CD1c-positive myeloid dendritic cell (primary cell): ENCODE measurements at regions not wholly inside any gene's neighbourhood (a gene's known extent, or its start where the extent isn't known, plus 50 kb on each side); places are given as distances from the start of the nearest gene placed in this dataset.
"Not testable (repeated sequence)": the region's sequence is repeated elsewhere in the genome, so short reads cannot be mapped to it uniquely, and the experiment has no call there.

Source experiments
- DNase-seq: peaks from one replicate; pipeline ENCODE4 v3.0.0-alpha.2; 2016; ENCODE audit errors: extremely low spot score

DNA sequence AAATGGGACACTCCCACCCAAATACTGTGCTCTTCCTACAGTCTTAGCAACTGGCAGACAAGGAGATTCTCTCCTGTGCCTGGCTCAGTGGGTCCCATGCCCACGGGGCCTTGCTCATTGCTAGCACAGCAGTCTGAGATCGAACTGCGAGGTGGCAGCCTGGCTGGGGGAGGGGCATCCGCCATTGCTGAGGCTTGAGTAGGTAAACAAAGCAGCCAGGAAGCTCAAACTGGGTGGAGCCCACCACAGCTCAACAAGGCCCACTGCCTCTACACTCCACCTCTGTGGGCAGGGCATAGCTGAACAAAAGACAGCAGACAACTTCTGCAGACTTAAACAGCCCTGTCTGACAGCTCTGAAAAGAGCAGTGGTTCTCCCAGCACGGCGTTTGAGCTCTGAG is 174.8 kb downstream of the COL12A1 start:
- DNase-seq: not testable (repeated sequence)

DNA sequence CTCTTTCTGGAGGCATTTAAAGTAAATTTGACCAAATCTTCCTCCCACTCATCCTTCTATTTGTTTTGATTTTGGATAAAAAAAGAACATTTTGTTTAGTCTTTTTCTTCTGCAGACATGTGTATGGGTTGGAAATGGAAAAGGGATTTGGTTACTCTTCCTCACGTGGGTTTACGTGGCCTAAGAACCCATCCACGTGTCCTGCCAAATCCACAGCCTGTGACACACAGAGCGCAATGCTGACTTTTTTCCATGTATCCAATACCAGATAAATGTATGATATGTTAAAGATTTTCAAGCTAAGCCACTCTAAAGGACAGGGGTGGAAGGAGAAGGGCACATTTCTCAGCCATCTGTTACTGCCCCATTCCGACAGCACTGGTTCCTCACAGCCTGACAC is 176.5 kb downstream of the COL12A1 start:
- no peak for DNase-seq

DNA sequence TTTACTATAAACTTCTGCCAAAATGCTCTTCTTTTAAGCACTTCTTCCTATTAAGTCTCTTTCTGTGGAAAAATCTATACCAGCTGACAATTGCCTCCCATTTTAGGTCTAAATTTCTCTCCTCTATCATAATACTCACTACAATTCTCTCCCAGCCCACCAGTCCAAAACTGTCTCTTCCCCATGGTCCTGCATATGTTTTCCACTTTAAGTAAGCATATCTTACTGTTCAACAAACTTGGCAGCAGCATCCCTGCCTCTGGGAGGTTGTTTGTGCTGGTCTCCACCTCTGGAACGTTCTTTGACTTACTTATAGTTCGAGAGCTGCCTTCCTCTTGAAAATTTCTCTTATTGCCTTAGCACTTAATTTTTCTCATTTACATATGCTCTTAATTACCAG is 180.5 kb downstream of the COL12A1 start:
- DNase-seq: no peak

DNA sequence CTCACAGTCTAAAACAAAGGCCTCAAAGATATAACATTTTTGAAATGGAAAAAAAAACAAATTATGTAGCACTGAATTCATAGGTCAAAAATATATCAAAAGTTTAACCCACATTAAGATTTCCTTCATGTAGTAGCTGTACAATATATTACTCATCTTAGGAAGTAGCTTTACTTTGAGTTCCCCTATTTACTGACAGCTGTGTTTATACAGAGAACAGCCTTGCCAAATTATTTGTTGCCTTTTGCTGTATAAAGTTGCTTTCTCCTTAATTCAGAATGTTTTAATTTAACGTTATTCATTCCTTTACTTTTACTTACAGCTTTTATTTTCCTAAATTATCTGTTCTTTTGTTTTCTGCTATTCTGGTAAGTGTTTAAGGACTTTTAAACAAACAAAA is 181.0 kb downstream of the COL12A1 start:
- DNase-seq: no peak

DNA sequence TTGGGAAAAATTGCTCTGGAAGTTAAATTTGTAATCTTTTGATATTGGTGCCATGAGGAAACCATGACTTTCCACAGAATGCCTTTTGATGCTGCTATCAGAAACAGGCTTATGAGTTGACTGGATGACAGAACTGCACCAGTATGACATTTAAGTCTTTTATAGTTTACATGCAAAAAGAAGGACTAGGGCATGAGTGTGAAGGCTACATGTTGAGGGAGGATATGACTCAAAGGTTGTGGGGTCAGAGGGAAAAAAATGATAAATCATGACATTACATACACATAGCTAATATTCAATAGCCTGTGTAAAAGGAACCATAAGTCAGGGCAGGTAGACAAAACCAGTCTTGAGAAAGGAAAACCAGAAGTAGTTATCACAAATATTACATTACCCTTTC is 182.2 kb downstream of the COL12A1 start:
- no peak for DNase-seq

DNA sequence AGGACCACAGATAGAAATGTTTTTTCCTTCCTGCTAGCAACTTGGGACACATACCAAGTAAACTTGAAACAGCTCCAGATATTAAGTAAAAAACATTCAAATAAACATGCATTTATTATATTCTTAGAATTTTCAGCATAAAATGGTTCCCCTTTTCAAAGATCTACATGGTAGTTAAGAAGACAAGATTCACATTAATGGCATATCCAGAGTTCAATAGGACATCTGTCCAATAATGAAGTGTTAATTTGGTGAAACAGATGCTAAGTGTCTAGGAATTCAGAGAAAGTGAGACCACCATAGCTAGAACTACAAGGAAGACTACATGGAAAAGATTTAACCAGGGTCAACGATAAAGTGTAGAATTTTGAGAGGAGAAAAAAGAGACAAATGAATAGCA is 184.9 kb downstream of the COL12A1 start:
- no peak for DNase-seq

DNA sequence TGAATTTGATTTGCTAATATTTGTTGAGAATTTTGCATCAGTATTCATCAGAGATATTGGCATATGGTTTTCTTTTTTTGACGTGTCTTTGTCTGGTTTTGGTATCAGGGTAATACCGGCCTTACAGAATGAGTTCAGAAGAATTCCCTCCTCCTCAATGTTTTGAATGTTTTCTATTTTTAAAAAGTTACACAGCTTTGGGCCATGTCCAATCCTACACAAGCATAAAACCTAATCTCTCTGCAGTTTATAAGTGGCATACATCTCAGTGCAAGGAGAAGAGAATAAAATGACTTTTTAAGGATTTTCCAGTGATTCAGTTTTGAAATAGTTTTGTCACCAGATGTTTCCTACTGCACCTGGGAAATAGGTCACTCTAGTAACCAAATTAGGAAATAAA is 185.5 kb downstream of the COL12A1 start:
- no peak for DNase-seq

DNA sequence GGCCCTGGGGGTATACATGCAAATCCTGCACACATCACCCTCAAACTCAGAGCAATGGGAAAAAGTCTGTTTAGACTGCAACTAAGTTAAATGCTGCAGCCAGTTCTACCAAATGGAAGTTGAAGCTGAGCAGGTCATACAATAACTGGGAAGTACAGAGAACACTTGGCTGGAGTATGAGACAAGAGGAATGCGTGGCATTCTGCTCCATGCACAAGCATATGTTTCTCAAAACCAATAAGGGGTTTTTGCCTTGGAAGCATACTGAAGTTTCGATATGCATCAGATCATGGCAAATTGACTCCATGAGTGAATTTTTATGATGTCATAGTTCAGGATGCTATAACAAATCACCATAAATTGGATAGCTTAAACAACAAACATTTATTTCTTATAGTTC is 193.8 kb downstream of the COL12A1 start:
- DNase-seq: no peak

DNA sequence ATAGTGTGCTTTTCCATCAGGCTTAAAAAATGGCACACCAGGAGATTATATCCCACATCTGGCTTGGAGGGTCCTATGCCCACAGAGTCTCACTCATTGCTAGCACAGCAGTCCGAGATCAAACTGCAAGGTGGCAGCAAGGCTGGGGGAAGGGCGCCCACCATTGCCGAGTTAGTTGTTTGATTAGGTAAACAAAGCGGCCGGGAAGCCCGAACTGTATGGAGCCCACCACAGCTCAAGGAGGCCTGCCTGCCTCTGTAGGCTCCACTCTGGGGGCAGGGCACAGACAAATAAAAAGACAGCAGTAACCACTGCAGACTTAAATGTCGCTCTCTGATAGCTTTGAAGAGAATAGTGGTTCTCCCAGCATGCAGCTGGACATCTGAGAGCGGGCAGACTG is 201.9 kb downstream of the COL12A1 start:
- DNase-seq: not testable (repeated sequence)

DNA sequence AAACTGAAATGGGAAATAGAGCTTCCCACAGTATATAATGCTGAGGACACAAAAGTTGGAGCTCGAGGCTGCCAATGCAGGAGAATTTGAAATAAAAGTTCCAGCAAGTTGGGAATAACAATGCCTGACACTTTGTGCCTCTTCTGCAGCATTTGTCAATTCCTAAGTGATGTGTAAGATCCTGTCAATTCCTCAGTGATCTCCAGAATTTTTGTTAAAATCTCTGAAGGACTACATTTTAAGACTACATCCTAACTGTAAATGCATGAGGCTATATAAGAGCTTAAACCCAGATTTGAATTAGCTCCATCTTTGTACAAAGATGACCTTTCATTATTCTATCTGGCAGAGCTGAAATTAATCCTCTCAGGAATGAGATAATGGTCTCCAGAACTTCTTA is 208.2 kb downstream of the COL12A1 start:
- no peak for DNase-seq

DNA sequence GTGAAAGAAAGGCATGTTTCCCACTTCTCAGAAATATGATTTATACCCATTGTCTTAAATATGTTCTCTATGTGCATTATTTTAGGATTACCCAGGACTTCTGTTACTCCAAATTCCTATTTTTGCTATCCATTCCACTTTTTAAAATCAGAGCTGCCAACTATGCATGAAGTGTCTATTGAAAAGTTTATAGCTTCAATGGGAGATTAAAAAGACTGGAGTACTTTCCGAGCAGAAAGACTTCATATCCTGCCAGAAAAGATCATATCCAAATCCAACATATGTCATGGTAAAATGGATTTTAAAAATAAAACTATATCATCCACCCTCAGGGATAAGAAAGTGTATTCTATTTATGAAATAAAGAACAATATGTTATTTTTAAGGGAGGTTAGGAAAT is 212.7 kb downstream of the COL12A1 start:
- DNase-seq: no peak

DNA sequence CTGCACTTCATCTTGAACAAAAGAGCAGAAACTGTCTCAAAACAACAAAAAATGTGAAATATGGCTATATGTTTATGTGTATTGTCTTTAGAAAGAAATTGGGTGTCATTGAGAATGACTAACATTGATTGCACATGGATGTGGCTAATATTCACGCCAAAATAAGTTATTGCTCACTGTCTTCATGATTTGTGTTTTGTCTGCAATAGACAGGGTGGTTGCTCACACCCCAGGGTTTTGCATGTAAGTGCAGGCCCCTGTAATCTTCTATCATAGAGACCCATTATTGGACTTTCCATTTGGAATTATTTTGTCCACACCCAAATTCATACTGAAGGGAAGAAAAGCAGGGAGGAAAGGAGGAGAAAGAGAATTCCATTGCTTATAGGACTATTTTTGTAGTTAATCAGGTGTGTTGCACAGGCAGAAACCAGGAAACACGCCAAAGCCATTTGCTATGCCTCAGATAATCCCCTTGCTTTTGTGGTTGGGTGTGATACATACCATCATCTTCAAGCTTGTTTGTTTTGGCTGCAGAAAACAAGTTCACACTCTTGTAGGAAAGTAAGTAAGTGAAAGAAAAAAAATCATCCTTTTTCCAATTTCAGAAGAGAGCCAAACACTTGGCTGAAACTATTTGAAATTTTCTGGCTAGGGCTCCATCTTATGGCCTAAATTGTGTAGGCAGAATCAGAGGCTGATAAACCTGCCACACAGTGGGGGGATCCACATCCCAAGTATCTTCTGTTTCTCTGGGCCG is 214.1 kb downstream of the COL12A1 start:
- DNase-seq: no peak

DNA sequence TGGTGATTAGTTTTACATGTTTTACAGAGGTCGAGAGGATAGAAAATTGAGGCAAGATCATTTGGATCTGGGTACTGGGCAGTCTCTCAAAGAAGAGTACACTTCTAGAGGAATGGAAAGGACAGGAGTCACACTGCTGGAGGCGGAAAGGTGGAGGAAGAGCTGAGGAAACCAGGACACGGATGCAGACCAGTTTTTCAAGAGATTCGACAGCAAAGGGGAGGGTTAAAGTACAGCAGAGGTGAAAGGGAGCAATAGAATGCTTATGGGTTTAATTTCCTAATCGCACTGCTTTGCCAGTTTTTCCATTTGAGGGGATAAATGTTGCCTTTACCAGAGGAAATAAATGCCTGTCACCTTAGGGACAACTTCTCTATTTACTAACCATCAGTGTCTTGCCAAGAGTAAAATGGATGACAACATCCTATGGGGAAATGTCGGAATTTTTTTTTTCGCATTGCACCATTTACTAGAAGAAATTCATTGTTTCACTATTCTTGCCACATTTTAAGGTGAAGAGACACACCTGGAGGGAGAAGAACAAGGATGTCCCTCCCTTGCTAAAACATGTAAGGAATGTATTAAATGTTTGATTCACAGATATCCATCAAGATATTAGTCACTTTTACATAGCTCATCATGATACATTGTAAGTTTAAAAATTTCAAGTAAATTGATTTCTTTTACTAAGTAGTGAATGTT is 226.6 kb downstream of the COL12A1 start:
- DNase-seq: no peak

DNA sequence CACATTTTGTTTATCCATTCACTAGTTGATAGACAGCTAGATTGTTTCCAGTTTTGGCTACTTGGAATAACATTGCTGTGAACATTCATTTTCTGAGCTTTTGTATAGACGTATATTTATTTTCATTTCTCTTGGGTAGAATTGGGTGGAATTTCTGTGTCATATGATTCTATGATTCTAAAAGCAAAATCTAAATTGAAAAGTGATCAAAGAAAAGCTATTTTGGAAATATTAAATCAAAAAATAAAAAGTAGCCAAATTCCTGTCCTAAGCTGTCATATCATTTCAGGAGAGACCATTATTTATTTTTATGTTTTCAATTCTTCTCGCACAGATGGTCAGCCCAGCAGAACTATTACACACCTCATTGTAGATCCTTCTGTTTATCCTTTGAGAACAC is 229.2 kb downstream of the COL12A1 start:
- DNase-seq: no peak

DNA sequence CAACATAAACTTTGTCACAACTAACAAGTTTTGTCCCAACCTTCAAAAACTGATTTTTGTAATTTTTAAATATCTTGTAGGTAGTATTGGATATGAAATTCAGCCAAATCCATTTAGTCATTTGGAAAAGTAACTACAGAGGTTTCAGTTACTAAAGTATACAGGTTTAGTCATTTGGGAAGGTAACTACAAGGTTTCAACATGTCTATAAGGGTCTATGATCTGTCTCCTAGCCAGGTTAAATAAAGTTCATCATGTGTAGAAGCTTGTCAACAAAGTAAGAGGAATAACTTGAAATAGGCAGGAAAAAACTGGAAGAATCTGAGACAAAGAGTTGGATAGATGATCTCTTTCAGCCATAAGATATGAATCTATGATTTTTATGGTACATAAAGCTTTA is 229.8 kb downstream of the COL12A1 start:
- DNase-seq: no peak

DNA sequence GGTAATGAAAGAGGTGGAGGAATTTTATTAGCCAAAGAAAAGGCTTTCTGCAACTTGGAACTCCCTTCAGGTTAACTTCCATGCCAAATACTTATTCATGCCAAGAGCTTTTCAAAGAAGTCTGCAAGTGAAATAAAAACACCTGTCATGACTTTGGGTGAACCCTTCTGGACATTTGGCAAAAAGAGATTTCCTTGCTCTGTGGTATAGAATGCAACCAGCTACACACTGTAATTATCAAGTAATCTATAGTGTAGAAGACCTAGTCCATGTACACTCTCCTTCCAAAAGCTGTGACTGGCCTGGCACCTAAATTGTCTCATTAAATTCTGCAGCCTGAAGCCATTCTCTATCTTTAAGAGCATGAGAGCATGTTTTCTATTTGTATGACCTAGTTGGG is 232.3 kb downstream of the COL12A1 start:
- DNase-seq: no peak

DNA sequence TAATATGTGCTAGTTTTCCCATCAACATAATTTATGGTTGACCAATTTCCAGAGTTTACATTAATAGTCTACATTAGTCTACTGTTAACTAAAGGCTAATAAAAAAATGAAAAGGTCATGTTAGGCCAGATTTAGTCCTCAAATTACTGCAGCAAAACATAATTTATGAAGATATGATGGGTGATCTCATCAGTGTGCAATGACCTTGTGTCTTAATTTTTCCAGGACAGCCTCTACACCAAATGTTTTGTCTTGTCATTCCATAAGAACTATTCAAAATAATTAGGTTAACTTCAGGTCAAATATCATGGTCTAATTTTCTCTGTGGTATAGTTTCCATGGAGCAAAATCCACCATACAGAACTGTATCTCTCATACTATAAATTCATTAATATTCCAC is 234.2 kb downstream of the COL12A1 start:
- DNase-seq: no peak

DNA sequence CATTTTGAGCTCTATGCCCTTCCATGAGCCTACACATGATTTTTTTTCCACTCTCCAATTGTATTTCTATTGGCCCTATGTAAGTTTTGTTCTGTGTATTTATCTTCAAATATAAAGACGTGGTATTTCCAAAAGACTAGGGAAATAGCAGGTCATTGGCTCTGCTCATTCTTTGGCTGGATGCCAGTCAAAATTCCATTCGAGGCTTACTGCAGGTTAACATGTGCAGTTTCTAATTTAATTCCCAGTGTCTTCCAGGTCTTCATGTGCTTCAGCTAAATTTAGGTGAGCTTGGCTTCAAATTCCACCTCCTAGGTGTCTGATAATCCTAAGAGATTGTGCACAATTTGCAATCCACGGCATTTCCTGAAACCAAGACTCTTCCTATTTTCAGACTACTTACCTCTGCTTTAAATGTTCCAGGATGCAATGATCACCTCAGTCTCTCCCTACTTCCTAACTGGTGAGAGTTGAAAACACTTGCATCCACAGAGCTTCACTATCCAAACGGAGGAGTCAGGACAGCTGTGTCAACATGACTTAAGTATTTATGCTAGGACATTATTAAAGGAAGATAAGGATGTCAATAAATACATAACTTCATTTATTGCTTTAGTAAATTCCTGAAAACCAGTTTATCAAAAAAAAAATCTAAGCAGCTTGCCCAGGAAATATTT is 236.1 kb downstream of the COL12A1 start:
- DNase-seq: no peak

DNA sequence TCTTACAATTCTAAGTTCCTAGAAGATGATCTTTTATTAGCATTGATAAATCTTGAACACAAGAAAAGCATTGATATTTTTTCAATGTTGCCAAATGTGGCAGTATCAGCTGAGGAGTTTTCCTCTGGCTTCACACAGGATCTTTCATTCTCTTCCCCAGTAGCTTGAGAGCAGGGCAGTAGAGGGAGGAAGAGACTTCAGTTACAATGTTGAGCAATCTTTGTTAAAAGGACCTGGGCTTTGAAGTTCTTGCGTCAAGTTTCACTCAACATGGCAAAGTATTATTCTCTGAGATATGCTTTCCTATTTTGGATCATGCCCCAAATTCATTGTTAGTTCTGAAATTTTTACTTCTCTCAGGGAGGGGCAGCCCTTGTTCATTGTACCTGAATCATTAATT is 238.0 kb downstream of the COL12A1 start:
- DNase-seq: no peak

DNA sequence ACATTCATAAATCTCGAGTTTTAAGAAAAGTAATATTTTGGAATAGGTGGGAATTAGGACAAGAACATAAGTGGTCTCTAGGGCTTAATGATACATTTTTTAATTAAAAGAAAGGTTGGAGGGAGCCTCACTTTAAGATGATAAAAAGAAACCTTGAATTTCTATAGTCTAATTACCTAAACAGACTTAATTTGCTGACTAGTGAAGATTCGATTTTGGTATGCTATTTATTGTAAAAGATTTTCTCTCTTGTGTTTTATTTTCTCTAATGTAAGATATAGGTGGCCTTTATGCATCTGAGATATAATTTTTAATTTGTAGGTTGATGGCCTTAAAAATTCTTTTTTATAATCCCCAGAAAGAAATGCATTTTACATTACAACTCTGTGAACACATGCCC is 239.1 kb downstream of the COL12A1 start:
- no peak for DNase-seq

DNA sequence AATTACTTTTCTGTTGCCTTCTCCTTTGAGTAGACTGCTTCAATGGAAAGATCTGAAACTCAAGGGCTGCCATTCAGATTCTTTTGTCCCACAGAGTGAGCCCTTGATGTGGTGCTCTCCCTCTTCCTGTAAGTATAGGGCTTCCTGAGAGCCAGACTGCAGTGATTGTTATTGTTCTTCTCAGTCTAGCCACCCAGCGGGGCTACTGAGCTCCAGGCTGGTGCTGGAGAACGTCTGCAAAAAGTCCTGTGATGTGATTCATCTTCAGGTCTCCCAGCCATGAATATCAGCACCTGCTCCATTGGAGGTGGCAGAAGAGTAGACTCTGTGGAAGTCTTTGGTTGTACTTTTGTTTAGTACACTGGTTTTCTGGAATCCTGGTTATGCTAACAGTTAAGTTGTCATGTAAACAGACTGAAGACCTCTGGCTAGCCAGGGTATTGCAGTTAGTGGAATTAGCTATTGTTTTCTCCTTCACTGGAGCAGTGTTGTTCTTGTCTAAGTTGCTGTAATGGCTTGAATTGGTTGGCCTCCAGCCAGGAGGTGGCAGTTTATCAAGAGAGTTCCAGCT is 240.9 kb downstream of the COL12A1 start:
- DNase-seq: no peak

DNA sequence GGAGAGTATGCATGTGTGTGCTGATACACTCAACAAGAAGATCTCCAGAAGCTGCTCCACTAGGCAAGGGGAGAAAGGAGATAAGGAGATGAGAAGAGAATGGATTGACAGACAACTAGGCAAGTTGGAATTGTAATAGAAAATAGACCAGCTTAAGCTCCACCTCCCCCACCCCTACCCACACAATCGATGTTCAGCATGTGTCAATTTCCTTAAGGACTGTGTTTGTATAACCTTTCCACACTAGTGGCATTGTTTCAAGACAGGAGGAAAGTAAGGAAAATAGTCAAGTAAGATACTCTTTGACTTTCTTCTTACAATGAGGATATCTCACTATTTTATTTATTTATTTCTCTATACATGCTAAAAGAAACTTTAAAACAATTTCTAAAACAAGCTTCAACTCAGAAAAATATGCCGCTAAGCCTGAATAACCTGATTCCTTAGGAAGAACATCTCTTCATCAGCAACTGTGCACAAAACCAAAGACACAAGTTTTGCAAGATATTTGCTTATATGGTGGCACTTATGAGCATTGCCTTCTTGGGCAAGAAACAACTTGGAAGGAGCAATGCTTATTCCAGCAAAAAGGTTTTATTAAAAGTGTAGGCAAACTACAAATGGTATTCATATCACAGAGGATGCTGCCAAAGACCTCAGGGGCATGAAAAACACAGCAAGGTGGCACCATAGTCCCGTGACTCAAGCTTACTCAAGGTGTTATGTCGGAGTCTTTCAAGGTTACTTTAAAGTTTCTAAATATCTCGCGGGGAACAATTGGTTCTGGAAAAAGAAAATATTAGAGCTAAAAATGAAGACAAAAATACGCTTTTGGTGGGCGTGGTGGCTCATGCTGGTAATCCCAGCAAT is 249.1 kb downstream of the COL12A1 start:
- DNase-seq: no peak
